ENCODE measurements at regions not wholly inside any gene's neighbourhood (a gene's known extent, or its start where the extent isn't known, plus 50 kb on each side); places are given as distances from the start of the nearest gene placed in this dataset.

GRCh38 chr10:10350050-10350449, 667.6 kb upstream of the CELF2 start:
- TF ChIP-seq CTCF (IDR thresholded peaks at IDR 0.05; ENCODE audit: insufficient read depth in 1 of 2, low read depth in 1 of 2, low read length in 1 of 2, severe bottlenecking in 1 of 2, unreplicated experiment in 1 of 2): no peak
- Histone ChIP-seq H3K9me3 (no peaks in the 10 kb centered on the region), H3K27me3 (replicated peaks; ENCODE audit: control insufficient read depth, insufficient read depth, low read length) (no peaks in the 10 kb centered on the region), H3K4me1 (no peaks in the 10 kb centered on the region), H3K36me3 (ENCODE audit: control insufficient read depth, insufficient read depth, low read length) (no peaks in the 10 kb centered on the region), H3K4me3 (ENCODE audit: low read depth, low read length) (no peak overlapping the region)
- DNase-seq: no peak
- no peak overlapping the region for H3K27ac Mint-ChIP-seq (ENCODE audit: unreplicated experiment)
- no peaks in the 10 kb centered on the region for H3K9me3 Mint-ChIP-seq (ENCODE audit: unreplicated experiment)
- ChIA-PET POLR2A (no interaction called here), CTCF (no interaction called here)
- intact Hi-C loops (cut with micrococcal nuclease; ENCODE audit: unreplicated experiment): no loop called here
- H3K27me3 Mint-ChIP-seq (ENCODE audit: insufficient read depth, unreplicated experiment): peaks cover 9% of the 10 kb centered on the region
- no TSS peak for BruUV-seq (replicated peaks)
- no peaks in the 10 kb centered on the region for H3K36me3 Mint-ChIP-seq (ENCODE audit: insufficient read depth, unreplicated experiment)
- no peaks in the 10 kb centered on the region for H3K4me1 Mint-ChIP-seq (ENCODE audit: low read depth, unreplicated experiment)
- no peak overlapping the region for H3K4me3 Mint-ChIP-seq (ENCODE audit: unreplicated experiment)

GRCh38 chr10:10351451-10351850, 666.2 kb upstream of the CELF2 start:
- CTCF ChIA-PET: no interaction called here
- Mint-ChIP-seq H3K36me3 (ENCODE audit: insufficient read depth, unreplicated experiment) (no peaks in the 10 kb centered on the region), H3K27me3 (ENCODE audit: insufficient read depth, unreplicated experiment) (peaks cover 9% of the 10 kb centered on the region), H3K9me3 (ENCODE audit: unreplicated experiment) (no peaks in the 10 kb centered on the region), H3K4me1 (ENCODE audit: low read depth, unreplicated experiment) (no peaks in the 10 kb centered on the region), H3K27ac (ENCODE audit: unreplicated experiment) (no peak overlapping the region), H3K4me3 (ENCODE audit: unreplicated experiment) (no peak overlapping the region)
- no peaks in the 10 kb centered on the region for H3K27me3 ChIP-seq (replicated peaks; ENCODE audit: control insufficient read depth, insufficient read depth, low read length)
- intact Hi-C loops (cut with micrococcal nuclease; ENCODE audit: unreplicated experiment): no loop called here
- POLR2A ChIA-PET: no interaction called here
- peaks cover 3% of the 10 kb centered on the region; the same call in 1 of the 2 replicates for H3K9me3 ChIP-seq
- H3K4me3 ChIP-seq (ENCODE audit: low read depth, low read length): no peak overlapping the region
- BruUV-seq (replicated peaks): no TSS peak
- TF ChIP-seq CTCF (IDR thresholded peaks at IDR 0.05; ENCODE audit: insufficient read depth in 1 of 2, low read depth in 1 of 2, low read length in 1 of 2, severe bottlenecking in 1 of 2, unreplicated experiment in 1 of 2): no peak
- no peaks in the 10 kb centered on the region for H3K4me1 ChIP-seq
- H3K36me3 ChIP-seq (ENCODE audit: control insufficient read depth, insufficient read depth, low read length): no peaks in the 10 kb centered on the region
- DNase-seq: no peak

GRCh38 chr10:10353326-10353868, 664.3 kb upstream of the CELF2 start:
- no peaks in the 10 kb centered on the region for H3K36me3 Mint-ChIP-seq (ENCODE audit: insufficient read depth, unreplicated experiment)
- no peak overlapping the region for H3K4me3 Mint-ChIP-seq (ENCODE audit: unreplicated experiment)
- no peaks in the 10 kb centered on the region for H3K9me3 Mint-ChIP-seq (ENCODE audit: unreplicated experiment)
- H3K36me3 ChIP-seq (ENCODE audit: control insufficient read depth, insufficient read depth, low read length): no peaks in the 10 kb centered on the region
- no peaks in the 10 kb centered on the region for H3K27me3 ChIP-seq (replicated peaks; ENCODE audit: control insufficient read depth, insufficient read depth, low read length)
- intact Hi-C loops (cut with micrococcal nuclease; ENCODE audit: unreplicated experiment): no loop called here
- no peak overlapping the region for H3K4me3 ChIP-seq (ENCODE audit: low read depth, low read length)
- DNase-seq: no peak
- no TSS peak for BruUV-seq (replicated peaks)
- no peaks in the 10 kb centered on the region for H3K4me1 ChIP-seq
- ChIA-PET POLR2A (no interaction called here), CTCF (no interaction called here)
- peaks cover 3% of the 10 kb centered on the region; the same call in 1 of the 2 replicates for H3K9me3 ChIP-seq
- TF ChIP-seq CTCF (IDR thresholded peaks at IDR 0.05; ENCODE audit: insufficient read depth in 1 of 2, low read depth in 1 of 2, low read length in 1 of 2, severe bottlenecking in 1 of 2, unreplicated experiment in 1 of 2): no peak
- no peaks in the 10 kb centered on the region for H3K4me1 Mint-ChIP-seq (ENCODE audit: low read depth, unreplicated experiment)
- no peak overlapping the region for H3K27ac Mint-ChIP-seq (ENCODE audit: unreplicated experiment)
- peaks cover 6% of the 10 kb centered on the region for H3K27me3 Mint-ChIP-seq (ENCODE audit: insufficient read depth, unreplicated experiment)
